GM12874 (cell line): ENCODE measurements at regions not wholly inside any gene's neighbourhood (a gene's known extent, or its start where the extent isn't known, plus 50 kb on each side); places are given as distances from the start of the nearest gene placed in this dataset.

ENCODE experiments used
- TF ChIP-seq, protein P1 (sequence below): IDR thresholded peaks from 2 replicates; pipeline ENCODE4 v1.5.1; 2011; ENCODE audit warnings: low read depth, mild to moderate bottlenecking, control low read depth, low read length, moderate library complexity; ENCODE audit not compliant: insufficient read depth

DNA sequence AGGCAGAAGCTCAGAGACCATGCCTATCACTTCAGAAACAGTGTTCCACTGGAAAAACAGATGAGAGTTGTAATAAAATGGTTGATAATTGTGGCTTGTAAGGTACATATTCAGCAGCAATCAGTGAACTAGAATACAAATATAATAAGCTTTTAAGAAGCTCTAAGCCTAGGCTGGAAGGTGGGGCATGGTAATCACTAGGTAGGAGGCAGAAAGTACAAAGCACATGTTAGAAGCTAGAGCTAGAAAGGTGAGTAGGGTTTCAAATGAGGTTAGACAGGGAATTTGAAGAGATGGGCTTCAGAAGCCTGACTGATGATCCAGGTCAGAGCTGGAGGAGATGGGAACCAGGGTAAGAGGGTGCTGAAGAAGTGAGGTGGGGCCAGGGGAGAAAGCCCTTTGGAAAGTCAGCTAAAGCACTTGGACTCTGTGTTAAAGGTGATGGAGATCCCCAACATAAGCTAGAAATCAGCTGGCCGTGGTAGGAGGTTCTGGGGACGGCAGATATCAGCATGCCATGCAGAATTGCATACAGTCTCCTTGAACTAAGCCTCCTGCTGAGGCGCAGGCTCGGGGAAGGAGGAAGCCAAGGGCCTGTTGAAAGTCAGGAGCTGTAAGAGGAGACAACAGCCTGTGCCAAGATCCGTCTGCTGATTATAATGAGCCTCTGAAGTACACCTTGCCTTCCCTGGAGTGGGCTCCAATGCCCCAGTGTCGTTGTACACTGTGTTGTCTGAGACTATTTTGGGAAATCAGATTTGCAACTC lies 659.4 kb downstream of the BCL11B start:
- TF ChIP-seq, protein P1, sequence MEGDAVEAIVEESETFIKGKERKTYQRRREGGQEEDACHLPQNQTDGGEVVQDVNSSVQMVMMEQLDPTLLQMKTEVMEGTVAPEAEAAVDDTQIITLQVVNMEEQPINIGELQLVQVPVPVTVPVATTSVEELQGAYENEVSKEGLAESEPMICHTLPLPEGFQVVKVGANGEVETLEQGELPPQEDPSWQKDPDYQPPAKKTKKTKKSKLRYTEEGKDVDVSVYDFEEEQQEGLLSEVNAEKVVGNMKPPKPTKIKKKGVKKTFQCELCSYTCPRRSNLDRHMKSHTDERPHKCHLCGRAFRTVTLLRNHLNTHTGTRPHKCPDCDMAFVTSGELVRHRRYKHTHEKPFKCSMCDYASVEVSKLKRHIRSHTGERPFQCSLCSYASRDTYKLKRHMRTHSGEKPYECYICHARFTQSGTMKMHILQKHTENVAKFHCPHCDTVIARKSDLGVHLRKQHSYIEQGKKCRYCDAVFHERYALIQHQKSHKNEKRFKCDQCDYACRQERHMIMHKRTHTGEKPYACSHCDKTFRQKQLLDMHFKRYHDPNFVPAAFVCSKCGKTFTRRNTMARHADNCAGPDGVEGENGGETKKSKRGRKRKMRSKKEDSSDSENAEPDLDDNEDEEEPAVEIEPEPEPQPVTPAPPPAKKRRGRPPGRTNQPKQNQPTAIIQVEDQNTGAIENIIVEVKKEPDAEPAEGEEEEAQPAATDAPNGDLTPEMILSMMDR, result no peak

DNA sequence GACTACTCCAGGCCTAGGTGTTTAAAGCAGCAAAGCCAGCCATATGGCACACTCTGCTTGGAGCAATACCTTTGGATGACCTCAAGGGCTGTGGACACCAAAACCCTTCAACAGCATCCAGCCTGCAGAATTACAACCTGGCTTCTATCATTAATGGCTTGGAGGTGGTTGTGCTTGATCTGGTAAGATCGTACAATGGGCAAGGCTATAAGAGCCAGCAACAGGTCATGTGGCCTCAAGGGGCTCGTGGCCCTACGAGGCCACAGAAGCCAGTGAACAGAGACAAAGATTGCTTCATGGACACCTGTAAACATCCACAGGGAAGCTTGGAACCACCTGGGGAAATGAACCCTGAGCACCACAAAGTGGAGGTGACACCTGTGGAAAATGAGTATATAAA lies 657.3 kb downstream of the BCL11B start:
- TF ChIP-seq, protein P1, result no peak

- TF ChIP-seq, protein P1, result no peak
Observed at GRCh38 chr14:98622208-98623051, 649.6 kb downstream of the BCL11B start.

GRCh38 chr14:98623788-98624415 lies 648.1 kb downstream of the BCL11B start:
- TF ChIP-seq, protein P1, result no peak

DNA sequence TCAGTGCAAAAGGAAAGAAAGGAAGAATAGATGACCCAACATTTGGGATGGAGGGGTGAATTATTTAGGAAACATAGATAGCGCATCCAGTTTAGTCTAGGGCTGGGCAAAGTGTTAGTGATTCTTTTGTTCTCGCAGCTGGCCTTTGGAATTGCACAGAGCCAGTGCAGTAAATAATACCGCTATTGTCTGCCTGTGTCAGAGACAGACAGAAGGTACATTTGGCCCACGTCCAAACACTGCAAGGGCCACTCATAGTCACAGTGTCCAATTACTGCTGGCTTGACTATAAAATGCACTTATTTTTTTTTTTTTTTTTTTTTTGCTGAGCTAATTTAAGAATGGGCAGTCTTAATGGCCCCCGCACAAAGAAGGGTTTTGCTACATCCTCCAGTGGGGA lies 638.6 kb downstream of the BCL11B start:
- TF ChIP-seq, protein P1, result no peak

- TF ChIP-seq, protein P1, result no peak
Observed at GRCh38 chr14:98634043-98634820, 637.8 kb downstream of the BCL11B start.

- TF ChIP-seq, protein P1, result no peak
Observed at GRCh38 chr14:98638366-98638765, 633.6 kb downstream of the BCL11B start.
